GM10248 (cell line): ENCODE measurements at regions not wholly inside any gene's neighbourhood (a gene's known extent, or its start where the extent isn't known, plus 50 kb on each side); places are given as distances from the start of the nearest gene placed in this dataset.

Source experiments
- CTCF ChIA-PET: fragments of 300-600 bp; sonication (Branson Sonifier 250); formaldehyde crosslinking; extraction: SDS; loops from one replicate; lab custom pipeline; 2021; ENCODE audit warnings: antibody characterized with exemption; lab: Yijun Ruan, JAX
- POLR2A ChIA-PET: fragments of 350-650 bp; sonication (Branson Sonifier 250); formaldehyde crosslinking; extraction: SDS; loops from one replicate; lab custom pipeline; 2020; ENCODE audit warnings: antibody characterized with exemption; lab: Yijun Ruan, JAX
- DNase-seq: peaks from one replicate; pipeline ENCODE4 v3.0.0; 2012; ENCODE audit errors: extremely low spot score
- TF ChIP-seq, protein P1 (sequence below): IDR thresholded peaks from 2 replicates; pipeline ENCODE4 v1.5.1; 2012; ENCODE audit warnings: mild to moderate bottlenecking, low read depth; ENCODE audit errors: extremely low read depth, missing control alignments, control extremely low read depth

DNA sequence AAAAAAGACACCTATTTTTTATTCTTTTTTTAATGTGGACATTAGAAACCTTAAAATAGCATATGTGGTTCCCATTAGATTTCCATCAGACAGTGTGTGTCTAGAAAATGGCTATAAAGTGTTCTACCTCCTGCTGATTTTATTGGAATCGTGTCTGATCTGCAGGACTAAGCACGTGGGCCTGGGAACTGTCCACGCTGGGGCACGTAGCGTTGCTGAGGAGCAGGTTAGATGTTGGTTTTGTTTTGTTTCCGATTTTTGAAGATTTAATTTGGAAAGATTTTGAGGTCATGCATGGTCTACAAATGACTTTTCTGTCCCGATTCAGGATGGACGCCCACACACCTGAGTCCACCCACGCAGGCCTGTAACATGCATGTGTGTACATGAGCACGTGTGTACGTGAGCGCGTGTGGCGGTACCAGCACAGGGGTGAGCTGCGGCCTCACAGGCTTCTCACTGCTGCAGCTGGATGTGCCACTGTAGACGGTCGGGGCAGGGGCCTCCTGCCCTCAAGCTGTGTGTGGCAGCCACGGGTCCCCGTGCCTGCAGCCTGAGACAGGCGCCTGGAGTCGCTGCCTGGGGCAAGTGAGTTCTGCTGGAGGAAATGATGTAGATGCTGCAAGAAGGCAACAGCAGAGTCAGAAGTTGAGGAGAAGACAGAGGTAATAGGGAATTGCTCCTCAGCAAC, 99.7 kb upstream of the CTDP1 start:
- CTCF ChIA-PET: interaction anchor here (1.1 to 1.6 kb wide), 2 partner anchors 12 to 35 kb away, joined by 3 read pairs; no protein-coding TSS in a partner anchor
- POLR2A ChIA-PET: no interaction called here
- no peak for DNase-seq
- TF ChIP-seq, protein P1, sequence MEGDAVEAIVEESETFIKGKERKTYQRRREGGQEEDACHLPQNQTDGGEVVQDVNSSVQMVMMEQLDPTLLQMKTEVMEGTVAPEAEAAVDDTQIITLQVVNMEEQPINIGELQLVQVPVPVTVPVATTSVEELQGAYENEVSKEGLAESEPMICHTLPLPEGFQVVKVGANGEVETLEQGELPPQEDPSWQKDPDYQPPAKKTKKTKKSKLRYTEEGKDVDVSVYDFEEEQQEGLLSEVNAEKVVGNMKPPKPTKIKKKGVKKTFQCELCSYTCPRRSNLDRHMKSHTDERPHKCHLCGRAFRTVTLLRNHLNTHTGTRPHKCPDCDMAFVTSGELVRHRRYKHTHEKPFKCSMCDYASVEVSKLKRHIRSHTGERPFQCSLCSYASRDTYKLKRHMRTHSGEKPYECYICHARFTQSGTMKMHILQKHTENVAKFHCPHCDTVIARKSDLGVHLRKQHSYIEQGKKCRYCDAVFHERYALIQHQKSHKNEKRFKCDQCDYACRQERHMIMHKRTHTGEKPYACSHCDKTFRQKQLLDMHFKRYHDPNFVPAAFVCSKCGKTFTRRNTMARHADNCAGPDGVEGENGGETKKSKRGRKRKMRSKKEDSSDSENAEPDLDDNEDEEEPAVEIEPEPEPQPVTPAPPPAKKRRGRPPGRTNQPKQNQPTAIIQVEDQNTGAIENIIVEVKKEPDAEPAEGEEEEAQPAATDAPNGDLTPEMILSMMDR: no peak

DNA sequence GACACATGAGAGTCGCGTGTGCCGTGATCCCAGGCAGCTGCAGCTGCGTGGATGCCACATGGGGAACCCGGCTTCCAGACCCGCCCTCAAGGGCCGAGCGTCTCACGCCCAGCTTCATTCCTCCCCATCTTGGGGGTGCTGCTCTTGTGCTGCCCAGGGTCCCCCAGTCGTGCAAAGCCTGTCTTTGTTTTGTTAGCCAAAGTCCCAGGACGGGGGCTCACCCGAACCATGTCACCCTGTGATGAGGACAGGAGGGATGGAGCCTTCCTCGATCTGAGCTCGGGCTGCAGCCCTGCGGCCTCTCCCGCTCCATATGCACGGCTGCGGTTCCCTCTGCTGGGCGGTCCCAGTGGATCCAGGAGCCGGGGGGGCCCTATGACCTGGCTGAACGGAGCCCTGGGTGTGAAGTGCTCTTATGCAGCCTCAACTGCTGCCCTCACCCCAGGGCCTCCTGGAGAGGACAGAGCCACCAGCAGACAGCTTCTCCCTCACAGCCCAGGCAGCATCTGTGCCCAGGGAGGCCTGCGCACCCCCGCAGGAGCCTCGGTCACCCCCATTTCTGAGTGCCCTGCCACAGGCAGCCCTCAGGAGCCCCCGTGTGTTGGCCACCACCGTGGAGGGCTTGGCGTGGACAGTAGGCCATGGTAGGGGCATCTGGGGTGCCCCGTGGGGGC, 99.0 kb upstream of the CTDP1 start:
- TF ChIP-seq, protein P1: no peak
- DNase-seq: no peak
- ChIA-PET POLR2A (no interaction called here), CTCF (interaction anchor here (1.1 to 1.6 kb wide), 2 partner anchors 13 to 34 kb away, joined by 3 read pairs; no protein-coding TSS in a partner anchor)

- TF ChIP-seq, protein P1: no peak
- ChIA-PET POLR2A (no interaction called here), CTCF (interaction anchor here (1.6 kb wide), 1 partner anchor 13 kb away, joined by 3 read pairs; no protein-coding TSS in a partner anchor)
- DNase-seq: no peak
These were observed 98.2 kb upstream of the CTDP1 start for GRCh38 chr18:79581406-79581805.

- ChIA-PET CTCF (no interaction called here), POLR2A (no interaction called here)
- TF ChIP-seq, protein P1: no peak
- no peak for DNase-seq
These were observed 97.7 kb upstream of the CTDP1 start for GRCh38 chr18:79581911-79582310.

GRCh38 chr18:79582978-79583377, 96.6 kb upstream of the CTDP1 start:
- DNase-seq: no peak
- POLR2A ChIA-PET: no interaction called here
- CTCF ChIA-PET: no interaction called here
- TF ChIP-seq, protein P1: no peak

GRCh38 chr18:79583426-79583825, 96.2 kb upstream of the CTDP1 start:
- ChIA-PET POLR2A (no interaction called here), CTCF (no interaction called here)
- DNase-seq: no peak
- TF ChIP-seq, protein P1: no peak
